Right lobe of liver (tissue), 6 donors: ENCODE measurements at regions not wholly inside any gene's neighbourhood (a gene's known extent, or its start where the extent isn't known, plus 50 kb on each side); places are given as distances from the start of the nearest gene placed in this dataset.

ENCODE experiments used
- ATAC-seq, 4 donors: fragments of 200-7000 bp; cut with Tn5 transposase; one replicate each; pipeline ENCODE4 v1.9.1; 2020; ENCODE audit warnings: mild to moderate bottlenecking in 4 of 4, moderate library complexity in 4 of 4
- DNase-seq, 3 donors: peaks; one replicate each; pipeline ENCODE4 v3.0.0-alpha.2; 2020
- H3K27ac ChIP-seq, 3 donors: fragments of 200-600 bp; one replicate each; pipeline ENCODE4 v1.8.0; 2022
- H3K27me3 ChIP-seq, 2 donors: fragments of 200-600 bp; one replicate each; pipeline ENCODE4 v1.8.0; 2022
- H3K36me3 ChIP-seq, 4 donors: fragments of 200-600 bp; sonication (generic) in 1 of 4; one replicate each; pipeline versions ENCODE4 v1.5.1 to v1.8.0; 2017 to 2022; ENCODE audit warnings: control low read depth in 1 of 4
- H3K4me1 ChIP-seq, 4 donors: fragments of 200-600 bp; sonication (generic) in 1 of 4; one replicate each; pipeline versions ENCODE4 v1.5.1 to v1.8.0; 2017 to 2022; ENCODE audit warnings: control low read depth in 1 of 4
- H3K4me3 ChIP-seq, 3 donors: fragments of 200-600 bp; one replicate each; pipeline ENCODE4 v1.8.0; 2022
- H3K9me3 ChIP-seq, 4 donors: fragments of 200-600 bp; sonication (generic) in 1 of 4; one replicate each; pipeline versions ENCODE4 v1.5.1 to v1.8.0; 2017 to 2022; ENCODE audit warnings: control low read depth in 1 of 4
- CTCF ChIP-seq, 4 donors: fragments of 200-600 bp in 3 of 4; fragments of 450-650 bp in 1 of 4; IDR thresholded peaks; one replicate each; pipeline versions ENCODE4 v1.5.1 to v1.8.0; 2016 to 2022; ENCODE audit warnings: antibody characterized with exemption in 4 of 4, mild to moderate bottlenecking in 2 of 4
- POLR2A ChIP-seq: fragments of 450-650 bp; IDR thresholded peaks from one replicate; pipeline ENCODE4 v1.6.1; 2017; ENCODE audit warnings: antibody characterized with exemption, mild to moderate bottlenecking
- WGBS: methylation state at CpG from one replicate; pipeline ENCODE4 v1.1.6; 2018; ENCODE audit warnings: low coverage, low lambda C conversion rate; ENCODE audit not compliant: insufficient coverage; ENCODE audit errors: missing lambda C conversion rate; 5-methylcytosine and 5-hydroxymethylcytosine counted together
- intact Hi-C, 2 donors: fragments of 100-400 bp; cut with DNase I; formaldehyde crosslinking; loops; one replicate each; pipeline versions ENCODE4 v1.11.2 to v1.14.1; 2022
- donor health status: DM: no; HTN: yes; CAD: no.
- donor health status: DM: no; HTN: no; CAD: no.
- donor health status: DM: no; HTN: no; CAD: no.
- donor health status: DM: no; HTN: yes; CAD: no.
- donor health status: DM: no; HTN: yes; CAD: no.

DNA sequence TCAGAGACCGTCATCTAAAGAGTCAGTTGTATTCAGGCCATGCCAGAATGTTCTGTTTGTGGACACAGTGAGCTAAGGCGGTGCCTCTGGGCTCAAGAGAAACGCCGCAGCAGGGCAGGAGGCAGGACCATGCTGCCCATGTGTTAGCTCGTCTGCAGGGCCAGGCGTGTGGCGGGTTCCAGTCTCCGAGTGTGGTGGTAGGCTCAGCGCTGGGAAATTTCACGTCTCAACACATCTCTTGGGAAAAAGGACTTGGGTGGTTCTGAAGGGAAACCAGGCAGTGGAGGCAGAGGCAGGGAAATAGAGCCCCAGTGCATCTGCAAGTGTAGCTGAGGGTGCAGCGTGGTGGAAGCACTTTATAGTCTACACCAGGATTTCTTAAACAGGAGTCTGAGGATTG lies 56.9 kb upstream of the TAGAP start:
- H3K36me3 ChIP-seq, result no peaks in the 10 kb centered on the region
- H3K9me3 ChIP-seq, result no peaks in the 10 kb centered on the region
- DNase-seq (no peak), ATAC-seq (no peak)
- H3K4me3 ChIP-seq, result no peak overlapping the region
- 97% methylated on average over 6 of the region's 11 CpGs for WGBS
- no peak overlapping the region for H3K27ac ChIP-seq
- intact Hi-C loops, result loop anchor here in 1 of 2 donors (5.0 kb wide), 1 partner anchor 59 kb away; the partner anchor contains the start of gene TAGAP
- H3K4me1 ChIP-seq, result no peaks in the 10 kb centered on the region
- no peaks in the 10 kb centered on the region for H3K27me3 ChIP-seq
- TF ChIP-seq CTCF (IDR thresholded peaks at IDR 0.05), result no peak
- TF ChIP-seq POLR2A, result no peak

DNA sequence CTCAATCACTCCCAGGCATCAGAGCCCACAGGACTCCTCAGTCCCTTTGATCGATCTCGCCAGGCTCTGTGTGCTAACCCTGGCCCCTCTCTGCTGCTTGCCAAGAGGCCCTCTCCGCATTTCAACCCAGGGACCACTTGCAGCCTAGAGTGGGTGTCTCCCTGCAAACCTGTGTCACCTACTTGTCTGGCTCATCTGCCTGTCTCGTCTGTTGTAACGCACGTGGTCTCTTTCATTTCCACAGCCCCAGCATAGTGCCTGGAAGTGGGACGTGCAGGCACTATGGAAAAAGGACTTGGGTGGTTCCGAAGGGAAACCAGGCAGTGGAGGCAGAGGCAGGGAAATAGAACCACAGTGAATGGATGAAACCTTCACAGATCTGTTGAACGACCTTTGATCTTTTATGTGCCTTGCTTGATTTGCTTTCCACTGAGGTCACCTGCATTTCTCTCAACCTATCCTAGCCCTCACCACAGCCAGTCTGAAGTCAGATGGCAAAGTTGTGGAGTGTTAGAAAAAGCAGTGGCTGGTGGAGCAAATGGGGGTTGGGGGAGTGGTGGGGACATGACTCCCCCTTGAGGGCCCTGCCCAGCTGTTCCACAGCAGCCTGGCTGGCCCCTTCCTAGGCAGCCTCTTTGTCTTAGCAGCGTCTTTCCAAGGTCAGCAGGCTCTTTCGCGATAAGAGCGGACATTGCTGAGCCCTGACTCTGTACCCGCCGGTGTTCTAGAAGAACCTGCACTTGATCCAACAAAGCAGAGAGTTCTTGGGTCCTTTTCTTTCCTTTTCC lies 55.8 kb upstream of the TAGAP start:
- Histone ChIP-seq H3K36me3 (no peaks in the 10 kb centered on the region), H3K27me3 (no peaks in the 10 kb centered on the region), H3K27ac (no peak overlapping the region), H3K9me3 (no peaks in the 10 kb centered on the region), H3K4me3 (no peak overlapping the region), H3K4me1 (no peaks in the 10 kb centered on the region)
- WGBS, result 58% methylated on average over 9 of the region's 15 CpGs
- no peak for DNase-seq
- ATAC-seq, result no peak
- intact Hi-C loops, result loop anchor here in 1 of 2 donors (5.0 kb wide), 1 partner anchor 58 kb away; the partner anchor contains the start of gene TAGAP
- TF ChIP-seq CTCF (IDR thresholded peaks at IDR 0.05) (no peak), POLR2A (no peak)

DNA sequence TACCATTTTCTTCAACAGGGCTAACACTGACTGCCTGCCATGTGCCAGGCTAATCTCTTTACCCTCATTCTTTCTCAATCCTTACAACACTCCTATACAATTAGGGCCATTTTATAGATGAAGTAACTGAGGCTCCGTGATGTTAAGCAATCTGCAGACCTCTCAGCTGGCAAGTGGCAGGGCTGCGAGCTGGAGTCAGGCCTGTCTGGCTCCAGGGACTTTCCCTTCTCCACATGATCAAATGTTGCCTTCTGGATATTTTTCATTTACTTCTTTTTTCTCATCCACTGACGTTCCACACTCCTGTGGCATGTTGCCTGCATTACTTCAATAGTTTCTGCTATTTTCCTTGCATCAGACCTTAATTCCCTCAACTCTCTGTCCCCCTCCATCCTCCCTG lies 55.2 kb upstream of the TAGAP start:
- no peaks in the 10 kb centered on the region for H3K9me3 ChIP-seq
- intact Hi-C loops, result loop anchor here in 1 of 2 donors (5.0 kb wide), 1 partner anchor 58 kb away; the partner anchor contains the start of gene TAGAP
- DNase-seq, result no peak
- ATAC-seq, result no peak
- H3K4me1 ChIP-seq, result no peaks in the 10 kb centered on the region
- H3K27ac ChIP-seq, result no peak overlapping the region
- TF ChIP-seq POLR2A (no peak), CTCF (IDR thresholded peaks at IDR 0.05) (no peak)
- no peaks in the 10 kb centered on the region for H3K36me3 ChIP-seq
- 52% methylated on average over 3 of the region's 3 CpGs for WGBS
- H3K27me3 ChIP-seq, result no peaks in the 10 kb centered on the region
- no peak overlapping the region for H3K4me3 ChIP-seq

DNA sequence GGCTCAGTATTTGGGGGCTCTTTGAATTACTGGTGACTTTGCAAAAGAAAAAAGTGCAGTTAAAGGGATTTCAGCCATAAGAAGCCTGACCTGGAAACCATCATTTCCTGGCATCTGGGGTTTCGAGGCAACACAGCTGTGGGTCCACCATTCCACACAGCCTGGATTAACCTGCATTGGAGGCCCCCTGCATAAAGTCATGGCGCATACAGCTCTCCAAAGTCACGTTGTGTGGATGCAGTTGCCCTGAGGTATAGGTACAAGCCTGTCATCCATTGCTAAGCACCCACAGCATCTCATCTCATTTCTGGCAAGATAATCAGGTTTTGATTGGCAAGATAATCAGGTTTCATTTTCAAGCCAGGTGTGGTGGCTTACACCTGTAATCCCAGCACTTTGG lies 54.5 kb upstream of the TAGAP start:
- Histone ChIP-seq H3K27me3 (no peaks in the 10 kb centered on the region), H3K4me1 (no peaks in the 10 kb centered on the region), H3K9me3 (no peaks in the 10 kb centered on the region), H3K4me3 (no peak overlapping the region), H3K27ac (no peak overlapping the region), H3K36me3 (no peaks in the 10 kb centered on the region)
- TF ChIP-seq POLR2A (no peak), CTCF (IDR thresholded peaks at IDR 0.05) (no peak)
- ATAC-seq (no peak), DNase-seq (no peak)
- WGBS, result 60% methylated on average over 1 of the region's 3 CpGs
- intact Hi-C loops, result no loop called here
